Neural cell (in vitro differentiated cells): ENCODE measurements at regions not wholly inside any gene's neighbourhood (a gene's known extent, or its start where the extent isn't known, plus 50 kb on each side); places are given as distances from the start of the nearest gene placed in this dataset.

Experiments
- CTCF ChIP-seq: fragments of 450-650 bp; IDR thresholded peaks from 2 replicates; pipeline ENCODE4 v1.5.1; 2014; ENCODE audit warnings: antibody characterized with exemption, mild to moderate bottlenecking, moderate library complexity; ENCODE audit not compliant: poor library complexity, severe bottlenecking
- EP300 ChIP-seq: fragments of 450-650 bp; conservative IDR thresholded peaks from 2 replicates; pipeline ENCODE4 v1.6.1; 2014; ENCODE audit warnings: antibody characterized with exemption, mild to moderate bottlenecking, moderate library complexity; ENCODE audit not compliant: poor library complexity, severe bottlenecking
- EZH2 ChIP-seq: fragments of 200-600, 300-800 bp; shearing (Covaris generic), sonication (generic); IDR thresholded peaks from 2 replicates; pipeline ENCODE4 v1.6.1; 2014; ENCODE audit warnings: antibody characterized with exemption, low read length, borderline replicate concordance, mild to moderate bottlenecking; ENCODE audit not compliant: insufficient read depth, poor library complexity, severe bottlenecking
- MXI1 ChIP-seq: fragments of 450-650 bp; conservative IDR thresholded peaks from 2 replicates; pipeline ENCODE4 v1.6.1; 2014; ENCODE audit warnings: antibody characterized with exemption, mild to moderate bottlenecking; ENCODE audit not compliant: poor library complexity, severe bottlenecking
- POLR2AphosphoS5 ChIP-seq: IDR thresholded peaks from 2 replicates; pipeline ENCODE4 v1.6.1; 2012
- RAD21 ChIP-seq: fragments of 450-650 bp; conservative IDR thresholded peaks from 2 replicates; pipeline ENCODE4 v1.6.1; 2014; ENCODE audit warnings: antibody characterized with exemption, mild to moderate bottlenecking, moderate library complexity
- REST ChIP-seq: IDR thresholded peaks from 2 replicates; pipeline ENCODE4 v1.6.1; 2012; ENCODE audit warnings: borderline replicate concordance
- SMC3 ChIP-seq: fragments of 450-650 bp; conservative IDR thresholded peaks from 2 replicates; pipeline ENCODE4 v1.6.1; 2014; ENCODE audit warnings: antibody characterized with exemption, mild to moderate bottlenecking, moderate library complexity; ENCODE audit not compliant: poor library complexity
- TAF1 ChIP-seq: IDR thresholded peaks from 2 replicates; pipeline ENCODE4 v1.6.1; 2012; ENCODE audit warnings: low read depth

- TF ChIP-seq CTCF (peak; percentile 30), EZH2 (no peak), TAF1 (no peak), POLR2AphosphoS5 (no peak), REST (no peak), RAD21 (no peak), EP300 (no peak), SMC3 (peak; percentile 15), MXI1 (no peak)
Measured at GRCh38 chr17:71830866-71831265, 290.0 kb upstream of the SOX9 start.
